ENCODE measurements at regions not wholly inside any gene's neighbourhood (a gene's known extent, or its start where the extent isn't known, plus 50 kb on each side); places are given as distances from the start of the nearest gene placed in this dataset.

GRCh38 chr17:27049104-27049784, 244.7 kb upstream of the WSB1 start:
- TF ChIP-seq CTCF (IDR thresholded peaks at IDR 0.05; ENCODE audit: borderline replicate concordance, extremely low read depth, low read length, poor library complexity, severe bottlenecking): no peak
- TF ChIP-seq EZH2 (IDR thresholded peaks at IDR 0.05; ENCODE audit: borderline replicate concordance, low read depth, low read length, severe bottlenecking): no peak

Data from DND-41 (cell line).